Mesenchymal stem cell (in vitro differentiated cells and primary cell): ENCODE measurements at regions not wholly inside any gene's neighbourhood (a gene's known extent, or its start where the extent isn't known, plus 50 kb on each side); places are given as distances from the start of the nearest gene placed in this dataset.

Source experiments
- DNase-seq: peaks from one replicate; pipeline ENCODE4 v3.0.0-alpha.2; 2013
- H2AFZ ChIP-seq: one replicate; pipeline ENCODE4 v1.6.1; 2013; ENCODE audit warnings: low read depth, mild to moderate bottlenecking, control low read depth, inconsistent platforms, low read length, moderate library complexity
- H2AK5ac ChIP-seq: 2 replicates; pipeline ENCODE4 v1.6.1; 2013; ENCODE audit warnings: low read length, moderate library complexity, mild to moderate bottlenecking, inconsistent platforms; ENCODE audit not compliant: severe bottlenecking
- H2BK120ac ChIP-seq: one replicate; pipeline ENCODE4 v1.6.1; 2013; ENCODE audit warnings: low read depth, mild to moderate bottlenecking, inconsistent platforms, low read length, moderate library complexity
- H2BK12ac ChIP-seq, 2 experiments: one replicate each; pipeline ENCODE4 v1.6.1; 2013; ENCODE audit warnings: inconsistent platforms in 2 of 2, low read length in 2 of 2, mild to moderate bottlenecking in 2 of 2, moderate library complexity in 2 of 2, control low read depth in 1 of 2
- H2BK15ac ChIP-seq: one replicate; pipeline ENCODE4 v1.6.1; 2013; ENCODE audit warnings: mild to moderate bottlenecking, low read depth, inconsistent platforms; ENCODE audit not compliant: poor library complexity, severe bottlenecking
- H2BK5ac ChIP-seq: 2 replicates; pipeline ENCODE4 v1.6.1; 2013; ENCODE audit warnings: low read depth, mild to moderate bottlenecking, low read length, control low read depth, inconsistent platforms; ENCODE audit not compliant: poor library complexity, severe bottlenecking
- H3K14ac ChIP-seq, 2 experiments: one replicate each; pipeline ENCODE4 v1.6.1; 2013; ENCODE audit warnings: inconsistent platforms in 2 of 2, low read length in 2 of 2, control low read depth in 1 of 2, mild to moderate bottlenecking in 1 of 2, moderate library complexity in 1 of 2
- H3K18ac ChIP-seq, 2 experiments: one replicate each; pipeline ENCODE4 v1.6.1; 2013; ENCODE audit warnings: inconsistent platforms in 2 of 2, low read length in 2 of 2, control low read depth in 1 of 2, low read depth in 1 of 2, mild to moderate bottlenecking in 1 of 2
- H3K23ac ChIP-seq, 2 experiments: one replicate each; pipeline ENCODE4 v1.6.1; 2013; ENCODE audit warnings: inconsistent platforms in 2 of 2, low read length in 2 of 2, mild to moderate bottlenecking in 2 of 2, moderate library complexity in 2 of 2, control low read depth in 1 of 2
- H3K27ac ChIP-seq: 2 replicates; pipeline ENCODE4 v1.5.1; 2013; ENCODE audit warnings: mild to moderate bottlenecking, moderate library complexity, low read length, control low read depth, inconsistent platforms; ENCODE audit not compliant: poor library complexity, severe bottlenecking
- H3K27me3 ChIP-seq, 2 experiments: 2 replicates each; pipeline versions ENCODE4 v1.6.1 to v1.7.0; 2013; ENCODE audit warnings: low read length in 2 of 2, mild to moderate bottlenecking in 2 of 2, moderate library complexity in 2 of 2, control low read depth in 1 of 2, inconsistent platforms in 1 of 2; ENCODE audit not compliant: control insufficient read depth in 1 of 2, insufficient read depth in 1 of 2
- H3K36me3 ChIP-seq, 2 experiments: 2 replicates each; pipeline versions ENCODE4 v1.6.1 to v1.7.0; 2013; ENCODE audit warnings: low read length in 2 of 2, control low read depth in 1 of 2, inconsistent platforms in 1 of 2, low read depth in 1 of 2, mild to moderate bottlenecking in 1 of 2; ENCODE audit not compliant: insufficient read depth in 2 of 2, control insufficient read depth in 1 of 2
- H3K4ac ChIP-seq, 2 experiments: one replicate each; pipeline ENCODE4 v1.6.1; 2013; ENCODE audit warnings: inconsistent platforms in 2 of 2, low read length in 2 of 2, mild to moderate bottlenecking in 2 of 2, moderate library complexity in 2 of 2, control low read depth in 1 of 2, low read depth in 1 of 2
- H3K4me1 ChIP-seq: 2 replicates; pipeline ENCODE4 v1.6.1; 2013; ENCODE audit warnings: low read depth, low read length, control low read depth; ENCODE audit not compliant: control insufficient read depth, insufficient read depth
- H3K4me2 ChIP-seq: 2 replicates; pipeline ENCODE4 v1.6.1; 2013; ENCODE audit warnings: low read length, mild to moderate bottlenecking, inconsistent platforms; ENCODE audit not compliant: poor library complexity, severe bottlenecking
- H3K4me3 ChIP-seq, 2 experiments: 2 replicates each; pipeline versions ENCODE4 v1.5.1 to v1.7.0; 2013; ENCODE audit warnings: low read length in 2 of 2, mild to moderate bottlenecking in 2 of 2, control low read depth in 1 of 2, low read depth in 1 of 2; ENCODE audit not compliant: insufficient read depth in 1 of 2
- H3K79me1 ChIP-seq: replicated peaks from 2 replicates; pipeline ENCODE4 v1.6.1; 2013; ENCODE audit warnings: mild to moderate bottlenecking, control low read depth, low read length, inconsistent platforms; ENCODE audit not compliant: poor library complexity, severe bottlenecking
- H3K9ac ChIP-seq: 2 replicates; pipeline ENCODE4 v1.7.0; 2013; ENCODE audit warnings: mild to moderate bottlenecking, low read length, moderate library complexity
- H3K9me3 ChIP-seq: 2 replicates; pipeline ENCODE4 v1.7.0; 2013; ENCODE audit warnings: mild to moderate bottlenecking, low read length; ENCODE audit not compliant: control insufficient read depth
- H4K8ac ChIP-seq: one replicate; pipeline ENCODE4 v1.6.1; 2013; ENCODE audit warnings: inconsistent platforms, mild to moderate bottlenecking, low read length, moderate library complexity
- H4K91ac ChIP-seq: one replicate; pipeline ENCODE4 v1.6.1; 2013; ENCODE audit warnings: mild to moderate bottlenecking, low read length, inconsistent platforms
- WGBS: methylation state at CpG from one replicate; pipeline ENCODE4 v1.1.7; 2013; ENCODE audit warnings: mixed read lengths; 5-methylcytosine and 5-hydroxymethylcytosine counted together

GRCh38 chr18:25727281-25727985 lies 363.0 kb downstream of the SS18 start:
- Histone ChIP-seq H3K18ac (no peak overlapping the region), H3K27ac (no peak overlapping the region), H3K4me1 (peaks cover 7% of the 10 kb centered on the region), H3K79me1 (no peaks in the 10 kb centered on the region), H2AK5ac (no peak overlapping the region), H3K9me3 (no peaks in the 10 kb centered on the region), H3K14ac (no peak overlapping the region), H3K9ac (no peak overlapping the region), H2BK15ac (no peak overlapping the region), H2BK12ac (peak overlapping the region in 1 of 2 experiments; percentile 19), H3K4ac (no peak overlapping the region), H4K91ac (no peak overlapping the region), H3K4me2 (no peak overlapping the region), H3K23ac (no peak overlapping the region), H3K36me3 (no peaks in the 10 kb centered on the region), H2AFZ (no peak overlapping the region), H3K27me3 (no peaks in the 10 kb centered on the region), H3K4me3 (no peak overlapping the region), H2BK5ac (no peak overlapping the region), H2BK120ac (no peak overlapping the region), H4K8ac (no peak overlapping the region)
- peak; percentile 26 for DNase-seq
- 50% methylated on average over 5 of the region's 5 CpGs for WGBS

- Histone ChIP-seq H2BK5ac (no peak overlapping the region), H3K4me2 (no peak overlapping the region), H3K9me3 (no peaks in the 10 kb centered on the region), H3K9ac (peak overlapping the region; percentile 59), H3K4me3 (no peak overlapping the region), H3K4ac (no peak overlapping the region), H3K27ac (no peak overlapping the region), H3K23ac (no peak overlapping the region), H4K91ac (peak overlapping the region; percentile 53), H3K79me1 (no peaks in the 10 kb centered on the region), H2BK120ac (no peak overlapping the region), H4K8ac (peak overlapping the region; percentile 19), H2BK12ac (peak overlapping the region in 1 of 2 experiments; percentile 29), H2AFZ (no peak overlapping the region), H3K36me3 (no peaks in the 10 kb centered on the region), H3K14ac (peak overlapping the region in 1 of 2 experiments; percentile 81), H3K18ac (peak overlapping the region in 1 of 2 experiments; percentile 25), H3K27me3 (no peaks in the 10 kb centered on the region), H3K4me1 (peaks cover 7% of the 10 kb centered on the region), H2AK5ac (no peak overlapping the region), H2BK15ac (no peak overlapping the region)
- peak; percentile 78 for DNase-seq
- WGBS, result 68% methylated on average over 11 of the region's 11 CpGs
Measured at GRCh38 chr18:25726298-25726697, 364.1 kb downstream of the SS18 start.

DNA sequence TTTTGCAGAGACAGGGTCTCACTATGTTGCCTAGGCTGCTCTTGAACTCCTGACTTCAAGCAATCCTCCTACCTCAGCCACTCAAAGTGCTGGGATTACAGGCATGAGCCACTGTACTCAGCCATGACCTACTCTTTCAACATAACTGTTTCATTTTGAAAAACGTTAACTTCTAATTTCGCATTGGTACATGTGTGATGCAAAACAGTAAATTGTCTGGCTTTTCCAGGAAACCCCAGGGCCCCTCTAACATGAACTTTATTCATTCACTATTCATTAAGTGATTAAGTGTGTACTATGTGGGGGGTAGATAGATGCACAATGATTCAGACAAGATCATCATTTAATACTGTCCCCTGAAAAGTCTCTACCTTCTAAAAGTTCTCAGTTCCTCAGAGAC lies 364.9 kb downstream of the SS18 start:
- H3K4me1 ChIP-seq, result peaks cover 7% of the 10 kb centered on the region
- no peak overlapping the region for H3K27ac ChIP-seq
- no peak overlapping the region for H3K4me2 ChIP-seq
- no CpG with 5 or more reads among the region's 2 CpGs for WGBS
- DNase-seq, result no peak
- H3K4me3 ChIP-seq, result no peak overlapping the region
- peak overlapping the region; percentile 41 for H3K9ac ChIP-seq
- no peak overlapping the region for H2BK5ac ChIP-seq
- no peaks in the 10 kb centered on the region for H3K79me1 ChIP-seq
- no peak overlapping the region for H4K8ac ChIP-seq
- H3K9me3 ChIP-seq, result no peaks in the 10 kb centered on the region
- H2AK5ac ChIP-seq, result no peak overlapping the region
- no peak overlapping the region for H2BK120ac ChIP-seq
- no peak overlapping the region for H3K18ac ChIP-seq
- no peak overlapping the region for H2BK15ac ChIP-seq
- no peaks in the 10 kb centered on the region for H3K27me3 ChIP-seq
- H3K23ac ChIP-seq, result no peak overlapping the region
- no peak overlapping the region for H4K91ac ChIP-seq
- no peak overlapping the region for H3K4ac ChIP-seq
- no peak overlapping the region for H2BK12ac ChIP-seq
- no peak overlapping the region for H3K14ac ChIP-seq
- no peaks in the 10 kb centered on the region for H3K36me3 ChIP-seq
- H2AFZ ChIP-seq, result no peak overlapping the region

DNA sequence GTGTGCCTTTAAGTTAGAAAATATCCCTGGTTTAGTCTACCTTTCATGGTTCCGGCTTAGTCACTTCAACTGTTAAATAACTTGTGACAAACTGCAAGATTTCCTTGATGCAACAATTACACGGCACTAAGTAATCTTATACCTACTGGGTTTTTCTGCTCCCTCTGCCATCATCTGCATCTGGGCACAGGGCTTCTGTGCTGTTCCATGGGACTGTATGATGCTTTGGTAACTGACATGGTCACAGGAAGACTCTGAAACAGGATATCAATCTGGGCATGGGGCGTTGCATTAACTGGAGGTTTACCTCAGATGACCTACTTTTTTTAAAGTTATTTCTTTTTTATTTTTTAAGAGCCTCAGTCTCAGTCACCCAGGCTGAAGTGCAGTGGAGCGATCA lies 365.4 kb downstream of the SS18 start:
- Histone ChIP-seq H3K27ac (no peak overlapping the region), H3K23ac (no peak overlapping the region), H2BK120ac (no peak overlapping the region), H2BK5ac (no peak overlapping the region), H2AK5ac (no peak overlapping the region), H3K14ac (no peak overlapping the region), H3K36me3 (no peaks in the 10 kb centered on the region), H3K9me3 (no peaks in the 10 kb centered on the region), H3K79me1 (no peaks in the 10 kb centered on the region), H3K4ac (no peak overlapping the region), H3K4me2 (no peak overlapping the region), H4K91ac (no peak overlapping the region), H2BK15ac (no peak overlapping the region), H3K4me3 (no peak overlapping the region), H3K9ac (no peak overlapping the region), H3K4me1 (peaks cover 7% of the 10 kb centered on the region), H2AFZ (no peak overlapping the region), H4K8ac (no peak overlapping the region), H3K18ac (no peak overlapping the region), H2BK12ac (no peak overlapping the region), H3K27me3 (no peaks in the 10 kb centered on the region)
- 79% methylated on average over 4 of the region's 4 CpGs for WGBS
- no peak for DNase-seq
